Activated naive CD4-positive, alpha-beta T cell treated with Interleukin-2 at 50 U/mL for 16 hours (primary cell): ENCODE measurements at regions not wholly inside any gene's neighbourhood (a gene's known extent, or its start where the extent isn't known, plus 50 kb on each side); places are given as distances from the start of the nearest gene placed in this dataset.

Source experiments
- DNase-seq: peaks from one replicate; pipeline ENCODE4 v3.0.0-alpha.2; 2020

GRCh38 chr21:27130154-27130553 is 163.3 kb upstream of the ADAMTS5 start:
- DNase-seq, result no peak

- no peak for DNase-seq
These were observed 162.8 kb upstream of the ADAMTS5 start for GRCh38 chr21:27129694-27130093.

DNA sequence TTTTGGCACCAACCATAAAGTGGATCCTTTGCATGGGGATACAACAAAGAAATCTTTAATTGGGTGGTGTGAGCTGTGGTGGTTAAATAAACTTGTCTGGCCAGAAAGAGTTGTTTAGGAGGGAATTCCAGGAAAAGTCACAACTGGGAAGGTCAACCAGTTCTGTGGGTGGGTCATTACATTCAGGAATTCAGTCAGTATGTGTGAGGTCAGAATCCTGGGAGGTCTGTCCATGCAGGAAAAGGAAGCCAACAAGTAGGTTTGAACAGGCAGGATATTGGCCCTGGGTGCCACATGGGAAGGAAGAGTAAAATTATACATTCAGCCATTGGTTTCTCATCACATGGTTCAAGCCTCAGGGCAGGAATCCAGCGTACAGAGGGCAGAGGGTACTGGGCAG is 162.3 kb upstream of the ADAMTS5 start:
- no peak for DNase-seq

GRCh38 chr21:27126140-27126539 is 159.3 kb upstream of the ADAMTS5 start:
- DNase-seq, result no peak

GRCh38 chr21:27122686-27123085 is 155.8 kb upstream of the ADAMTS5 start:
- no peak for DNase-seq

DNA sequence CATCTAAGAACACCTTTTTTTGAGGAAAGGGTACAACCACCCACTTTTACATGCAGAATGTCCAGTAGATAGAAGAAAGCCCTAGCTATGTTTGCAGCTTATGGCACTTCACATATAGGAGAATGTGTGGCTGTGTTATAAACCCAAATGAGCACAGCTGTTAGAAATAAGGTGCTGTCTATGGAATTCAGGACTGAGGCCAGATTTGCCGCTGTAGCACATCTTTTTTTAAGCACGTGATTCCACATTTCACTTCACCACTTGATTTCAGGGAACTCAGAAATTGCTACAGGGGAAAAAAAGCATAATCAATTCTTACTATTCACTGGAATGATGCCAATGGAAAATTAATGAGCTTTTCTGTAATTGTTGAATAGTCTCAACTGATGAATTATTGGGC is 147.2 kb upstream of the ADAMTS5 start:
- no peak for DNase-seq

- no peak for DNase-seq
These were observed 145.3 kb upstream of the ADAMTS5 start for GRCh38 chr21:27112186-27112585.

- DNase-seq, result no peak
These were observed 144.1 kb upstream of the ADAMTS5 start for GRCh38 chr21:27110956-27111355.

GRCh38 chr21:27108701-27109100 is 141.8 kb upstream of the ADAMTS5 start:
- no peak for DNase-seq

- no peak for DNase-seq
These were observed 141.3 kb upstream of the ADAMTS5 start for GRCh38 chr21:27108228-27108627.

DNA sequence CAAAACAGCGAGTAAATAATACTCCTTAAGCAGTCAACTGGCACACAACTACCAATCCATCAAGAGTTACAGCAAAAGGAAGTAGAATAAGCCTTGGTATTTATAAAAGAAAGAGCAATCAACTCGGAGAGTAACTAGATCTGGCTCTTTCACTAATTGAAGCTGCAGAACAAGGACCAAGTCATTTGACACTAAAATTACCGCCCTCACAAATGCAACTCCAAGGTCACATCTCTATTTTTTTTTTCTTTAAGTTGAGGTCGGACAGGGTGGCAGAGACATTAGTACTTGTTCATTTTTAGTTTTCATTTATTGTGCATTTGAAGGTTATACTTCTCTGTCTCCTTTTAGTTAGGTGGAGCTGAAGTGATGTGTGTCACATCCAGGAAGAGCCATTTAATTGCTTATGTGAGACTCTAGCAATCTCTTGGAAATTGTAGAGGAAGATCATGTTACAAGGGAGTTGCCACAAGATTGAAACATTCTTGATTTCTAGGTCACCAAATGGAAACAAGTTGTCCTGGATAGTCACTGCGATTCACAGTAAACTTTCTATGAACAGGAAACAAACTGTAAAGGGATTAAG is 138.1 kb upstream of the ADAMTS5 start:
- DNase-seq, result no peak

- DNase-seq, result no peak
These were observed 136.9 kb upstream of the ADAMTS5 start for GRCh38 chr21:27103768-27104167.

DNA sequence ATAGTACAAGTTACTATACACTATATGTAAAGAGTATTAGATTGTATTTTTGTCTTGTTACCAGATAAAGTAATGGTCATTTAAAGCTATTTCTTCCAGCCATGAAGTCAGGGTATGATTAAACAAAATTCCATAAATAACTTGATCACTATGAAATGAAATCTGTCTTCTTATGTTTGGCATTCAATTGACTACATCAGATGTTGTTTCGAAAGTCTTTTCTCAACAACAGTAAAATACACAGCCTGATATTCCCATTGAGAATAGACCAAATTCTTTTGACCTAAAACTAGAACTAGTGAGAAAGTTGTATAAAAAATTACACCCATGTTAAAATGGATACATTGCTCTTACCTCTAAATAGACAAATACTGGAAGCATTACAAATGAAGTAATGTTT is 134.6 kb upstream of the ADAMTS5 start:
- no peak for DNase-seq

GRCh38 chr21:27094184-27094948 is 127.5 kb upstream of the ADAMTS5 start:
- DNase-seq, result no peak

GRCh38 chr21:27086630-27087029 is 119.7 kb upstream of the ADAMTS5 start:
- no peak for DNase-seq

- no peak for DNase-seq
These were observed 119.3 kb upstream of the ADAMTS5 start for GRCh38 chr21:27086186-27086585.

DNA sequence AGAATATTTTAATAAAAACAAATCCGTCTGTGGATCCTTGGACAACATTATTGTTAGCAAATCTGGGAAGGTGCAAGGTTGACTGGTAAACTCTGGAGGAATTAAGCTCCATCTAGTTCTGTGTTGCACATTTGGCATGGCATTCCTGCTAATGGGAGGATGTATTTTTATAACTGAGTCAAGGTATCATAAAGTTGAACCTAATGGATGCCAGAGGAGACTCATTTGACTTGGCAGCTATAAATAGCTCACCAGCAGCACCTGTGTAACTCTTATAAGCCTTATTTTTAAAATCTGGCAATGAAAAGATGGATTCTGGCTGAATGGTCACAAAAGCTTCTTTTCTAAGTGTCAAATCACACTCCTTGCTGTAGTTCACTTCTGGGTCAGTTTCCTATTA is 118.5 kb upstream of the ADAMTS5 start:
- no peak for DNase-seq

GRCh38 chr21:27083144-27083543 is 116.3 kb upstream of the ADAMTS5 start:
- no peak for DNase-seq

GRCh38 chr21:27082431-27083010 is 115.6 kb upstream of the ADAMTS5 start:
- DNase-seq, result no peak

GRCh38 chr21:27079636-27080240 is 112.8 kb upstream of the ADAMTS5 start:
- no peak for DNase-seq

DNA sequence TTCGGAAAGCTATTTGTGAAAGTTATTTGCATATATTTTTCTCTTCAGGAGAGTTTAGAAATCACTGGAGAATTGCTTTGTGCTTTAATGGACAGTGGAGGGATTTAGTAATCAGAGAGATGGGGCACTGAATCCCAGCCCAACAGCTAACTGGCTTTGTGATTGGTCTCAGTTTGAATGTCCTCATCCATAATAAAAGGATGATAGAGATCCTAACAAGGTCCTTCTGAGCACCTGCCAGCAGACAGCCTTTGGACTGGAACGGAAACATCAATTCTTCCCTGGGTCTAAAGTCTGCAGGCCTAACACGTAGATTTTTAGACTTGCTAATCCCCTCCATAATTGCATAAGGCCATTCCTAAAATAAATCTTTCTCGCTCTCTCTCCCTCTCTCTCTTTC is 112.0 kb upstream of the ADAMTS5 start:
- no peak for DNase-seq

- DNase-seq, result no peak
These were observed 110.6 kb upstream of the ADAMTS5 start for GRCh38 chr21:27077501-27077900.

GRCh38 chr21:27076025-27076424 is 109.1 kb upstream of the ADAMTS5 start:
- no peak for DNase-seq
